ENCODE measurements at regions not wholly inside any gene's neighbourhood (a gene's known extent, or its start where the extent isn't known, plus 50 kb on each side); places are given as distances from the start of the nearest gene placed in this dataset.

GRCh38 chr7:110168010-110168409, 922.9 kb upstream of the LRRN3 start:
- no peaks in the 10 kb centered on the region for H3K9me3 ChIP-seq
- no peaks in the 10 kb centered on the region for H3K36me3 ChIP-seq
- no peak overlapping the region for H3K4me3 ChIP-seq
- H3K4me1 ChIP-seq, result no peaks in the 10 kb centered on the region
- TF ChIP-seq, protein P1, sequence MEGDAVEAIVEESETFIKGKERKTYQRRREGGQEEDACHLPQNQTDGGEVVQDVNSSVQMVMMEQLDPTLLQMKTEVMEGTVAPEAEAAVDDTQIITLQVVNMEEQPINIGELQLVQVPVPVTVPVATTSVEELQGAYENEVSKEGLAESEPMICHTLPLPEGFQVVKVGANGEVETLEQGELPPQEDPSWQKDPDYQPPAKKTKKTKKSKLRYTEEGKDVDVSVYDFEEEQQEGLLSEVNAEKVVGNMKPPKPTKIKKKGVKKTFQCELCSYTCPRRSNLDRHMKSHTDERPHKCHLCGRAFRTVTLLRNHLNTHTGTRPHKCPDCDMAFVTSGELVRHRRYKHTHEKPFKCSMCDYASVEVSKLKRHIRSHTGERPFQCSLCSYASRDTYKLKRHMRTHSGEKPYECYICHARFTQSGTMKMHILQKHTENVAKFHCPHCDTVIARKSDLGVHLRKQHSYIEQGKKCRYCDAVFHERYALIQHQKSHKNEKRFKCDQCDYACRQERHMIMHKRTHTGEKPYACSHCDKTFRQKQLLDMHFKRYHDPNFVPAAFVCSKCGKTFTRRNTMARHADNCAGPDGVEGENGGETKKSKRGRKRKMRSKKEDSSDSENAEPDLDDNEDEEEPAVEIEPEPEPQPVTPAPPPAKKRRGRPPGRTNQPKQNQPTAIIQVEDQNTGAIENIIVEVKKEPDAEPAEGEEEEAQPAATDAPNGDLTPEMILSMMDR (IDR thresholded peaks at IDR 0.05), result no peak
- H3K27me3 ChIP-seq, result no peaks in the 10 kb centered on the region
- no peak overlapping the region for H3K27ac ChIP-seq
- intact Hi-C loops (cut with DNase I; ENCODE audit: low total_unique reads), result no loop called here
- DNase-seq, result no peak

- no peaks in the 10 kb centered on the region for H3K4me1 ChIP-seq
- intact Hi-C loops (cut with DNase I; ENCODE audit: low total_unique reads), result no loop called here
- no peak for DNase-seq
- H3K9me3 ChIP-seq, result no peaks in the 10 kb centered on the region
- TF ChIP-seq POLR2A (IDR thresholded peaks at IDR 0.05), result no peak
- TF ChIP-seq, protein P1 (IDR thresholded peaks at IDR 0.05), result no peak
- H3K27me3 ChIP-seq, result no peaks in the 10 kb centered on the region
- H3K27ac ChIP-seq, result no peak overlapping the region
- H3K4me3 ChIP-seq, result no peak overlapping the region
- no peaks in the 10 kb centered on the region for H3K36me3 ChIP-seq
Measured at GRCh38 chr7:110170841-110171240, 920.1 kb upstream of the LRRN3 start.

DNA sequence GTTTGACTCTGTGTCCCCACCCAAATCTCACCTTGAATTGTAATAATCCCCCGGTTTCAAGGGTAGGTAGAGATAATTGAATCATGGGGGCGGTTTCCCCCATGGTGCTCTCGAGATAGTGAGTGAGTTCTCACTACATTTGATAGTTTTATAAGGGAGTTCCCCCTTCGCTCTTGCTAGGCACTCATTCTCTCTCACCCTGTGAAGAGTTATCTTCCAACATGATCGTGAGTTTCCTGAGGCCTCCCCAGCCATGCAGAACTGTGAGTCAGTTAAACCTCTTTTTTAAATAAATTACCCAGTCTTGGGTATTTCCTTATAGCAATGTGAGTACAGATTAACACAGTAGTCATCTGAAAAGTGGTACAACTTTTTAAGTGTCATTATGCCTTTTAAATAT, 913.5 kb upstream of the LRRN3 start:
- Histone ChIP-seq H3K27ac (no peak overlapping the region), H3K4me3 (no peak overlapping the region), H3K4me1 (no peaks in the 10 kb centered on the region), H3K36me3 (no peaks in the 10 kb centered on the region), H3K9me3 (no peaks in the 10 kb centered on the region), H3K27me3 (no peaks in the 10 kb centered on the region)
- DNase-seq, result no peak
- TF ChIP-seq, protein P1 (IDR thresholded peaks at IDR 0.05), result no peak
- no peak for TF ChIP-seq POLR2A (IDR thresholded peaks at IDR 0.05)
- intact Hi-C loops (cut with DNase I; ENCODE audit: low total_unique reads), result no loop called here

DNA sequence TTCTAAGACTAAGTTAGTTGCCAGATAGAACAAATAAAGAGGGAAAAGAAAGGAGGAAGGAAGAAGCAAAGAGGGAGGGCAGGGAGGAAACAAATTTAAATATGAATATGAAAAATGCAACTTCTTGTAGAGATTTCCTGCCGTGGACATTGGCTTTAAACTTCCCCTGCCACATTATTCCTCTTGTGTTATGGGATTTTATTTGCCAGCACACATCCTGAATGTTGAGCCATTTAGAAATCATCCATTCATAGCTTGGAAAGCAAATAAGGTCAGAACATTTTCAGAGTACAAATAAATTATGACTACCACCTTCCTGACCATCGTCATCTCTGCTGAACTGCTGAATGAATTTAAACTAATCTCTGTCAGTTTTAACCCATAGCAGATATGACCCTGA, 911.9 kb upstream of the LRRN3 start:
- intact Hi-C loops (cut with DNase I; ENCODE audit: low total_unique reads), result no loop called here
- Histone ChIP-seq H3K27me3 (no peaks in the 10 kb centered on the region), H3K9me3 (no peaks in the 10 kb centered on the region), H3K4me1 (no peaks in the 10 kb centered on the region), H3K36me3 (no peaks in the 10 kb centered on the region), H3K4me3 (no peak overlapping the region), H3K27ac (no peak overlapping the region)
- no peak for DNase-seq
- no peak for TF ChIP-seq POLR2A (IDR thresholded peaks at IDR 0.05)
- TF ChIP-seq, protein P1 (IDR thresholded peaks at IDR 0.05), result no peak

DNA sequence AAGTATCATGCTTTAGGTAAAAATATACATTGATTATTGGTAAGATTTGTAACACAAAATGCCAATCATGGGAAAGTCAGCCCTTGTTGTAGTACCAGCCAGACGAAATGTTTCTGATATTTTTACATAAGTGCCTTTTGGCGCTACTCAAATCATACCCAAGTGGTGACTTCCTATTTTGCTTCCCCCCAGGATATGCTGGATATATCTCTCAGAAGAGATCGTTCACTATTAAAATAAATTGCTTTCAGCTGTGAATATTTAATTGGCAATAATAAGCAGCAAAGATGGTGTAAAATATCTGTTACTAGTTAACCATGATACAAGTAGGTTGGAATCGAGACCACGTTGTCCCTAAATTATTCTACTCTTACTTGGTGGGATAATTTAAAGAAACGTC, 909.2 kb upstream of the LRRN3 start:
- intact Hi-C loops (cut with DNase I; ENCODE audit: low total_unique reads), result no loop called here

More for the DNA sequence above, 909.2 kb upstream of the LRRN3 start:
- no peaks in the 10 kb centered on the region for H3K27me3 ChIP-seq
- no peaks in the 10 kb centered on the region for H3K36me3 ChIP-seq
- no peak overlapping the region for H3K4me3 ChIP-seq
- H3K27ac ChIP-seq, result no peak overlapping the region
- H3K4me1 ChIP-seq, result no peaks in the 10 kb centered on the region
- H3K9me3 ChIP-seq, result no peaks in the 10 kb centered on the region
- DNase-seq, result no peak
- TF ChIP-seq, protein P1 (IDR thresholded peaks at IDR 0.05), result no peak
- TF ChIP-seq POLR2A (IDR thresholded peaks at IDR 0.05), result no peak

Measured in uterus (tissue), 3 donors.